ENCODE measurements at regions not wholly inside any gene's neighbourhood (a gene's known extent, or its start where the extent isn't known, plus 50 kb on each side); places are given as distances from the start of the nearest gene placed in this dataset.
"Not testable (repeated sequence)": the region's sequence is repeated elsewhere in the genome, so short reads cannot be mapped to it uniquely, and the experiment has no call there.

DNA sequence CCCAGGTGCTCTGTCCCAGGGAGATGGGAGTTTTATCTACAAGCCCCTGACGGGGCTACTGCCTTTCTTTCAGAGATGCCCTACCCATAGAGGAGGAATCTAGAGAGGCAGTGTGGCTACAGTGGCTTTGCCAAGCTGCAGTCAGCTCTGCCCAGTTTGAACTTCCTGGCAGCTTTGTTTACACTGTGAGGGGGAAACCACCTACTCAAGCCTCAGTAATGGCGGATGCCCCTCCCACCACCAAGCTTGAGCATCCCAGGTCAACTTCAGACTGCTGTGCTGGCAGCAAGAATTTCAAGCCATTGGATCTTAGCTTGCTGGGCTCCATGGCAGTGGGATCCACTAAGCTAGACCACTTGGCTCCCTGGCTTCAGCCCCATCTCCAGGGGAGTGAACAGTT, 53.1 kb upstream of the TMEM252 start:
- intact Hi-C loops (cut with DNase I) = loop anchor here in 1 of 2 donors (10.0 kb wide), 1 partner anchor 211 kb away; no protein-coding TSS in a partner anchor
- not testable (repeated sequence) for H3K27ac ChIP-seq

DNA sequence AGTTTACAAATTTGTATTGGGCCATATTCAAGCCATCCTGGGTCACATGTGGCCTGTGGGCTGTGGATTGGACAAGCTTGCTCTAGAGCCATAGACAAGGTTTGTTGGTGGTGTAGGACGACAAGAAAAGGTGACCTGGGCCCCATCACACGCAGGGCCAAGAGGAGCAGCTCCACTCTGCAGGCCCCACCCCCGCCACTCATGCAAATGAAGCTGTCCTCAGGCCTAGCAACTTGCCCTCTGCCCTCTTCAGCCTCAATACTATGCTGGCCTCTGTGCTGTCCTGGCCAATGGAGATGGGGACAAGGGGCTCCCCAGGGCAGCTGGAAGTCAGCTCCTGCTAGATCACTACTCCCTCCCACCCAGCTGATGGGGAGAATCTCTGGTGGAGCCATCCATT, 55.2 kb upstream of the TMEM252 start:
- Histone ChIP-seq H3K9me3 (no peaks in the 10 kb centered on the region), H3K27ac (no peak overlapping the region), H3K4me3 (no peak overlapping the region), H3K27me3 (ENCODE audit: insufficient read depth in 3 of 3, low read length in 2 of 3) (peaks cover 0 to 3% (median 0%) of the 10 kb centered on the region in 3 donors), H3K4me1 (no peaks in the 10 kb centered on the region), H3K36me3 (ENCODE audit: insufficient read depth in 1 of 2, low read depth in 1 of 2) (no peaks in the 10 kb centered on the region)
- intact Hi-C loops (cut with DNase I) = loop anchor here in 1 of 2 donors (10.0 kb wide), 1 partner anchor 209 kb away; no protein-coding TSS in a partner anchor
- TF ChIP-seq, protein P1, sequence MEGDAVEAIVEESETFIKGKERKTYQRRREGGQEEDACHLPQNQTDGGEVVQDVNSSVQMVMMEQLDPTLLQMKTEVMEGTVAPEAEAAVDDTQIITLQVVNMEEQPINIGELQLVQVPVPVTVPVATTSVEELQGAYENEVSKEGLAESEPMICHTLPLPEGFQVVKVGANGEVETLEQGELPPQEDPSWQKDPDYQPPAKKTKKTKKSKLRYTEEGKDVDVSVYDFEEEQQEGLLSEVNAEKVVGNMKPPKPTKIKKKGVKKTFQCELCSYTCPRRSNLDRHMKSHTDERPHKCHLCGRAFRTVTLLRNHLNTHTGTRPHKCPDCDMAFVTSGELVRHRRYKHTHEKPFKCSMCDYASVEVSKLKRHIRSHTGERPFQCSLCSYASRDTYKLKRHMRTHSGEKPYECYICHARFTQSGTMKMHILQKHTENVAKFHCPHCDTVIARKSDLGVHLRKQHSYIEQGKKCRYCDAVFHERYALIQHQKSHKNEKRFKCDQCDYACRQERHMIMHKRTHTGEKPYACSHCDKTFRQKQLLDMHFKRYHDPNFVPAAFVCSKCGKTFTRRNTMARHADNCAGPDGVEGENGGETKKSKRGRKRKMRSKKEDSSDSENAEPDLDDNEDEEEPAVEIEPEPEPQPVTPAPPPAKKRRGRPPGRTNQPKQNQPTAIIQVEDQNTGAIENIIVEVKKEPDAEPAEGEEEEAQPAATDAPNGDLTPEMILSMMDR (IDR thresholded peaks at IDR 0.05) = no peak
- 68 to 76% (median 76%) methylated on average over 3 of the region's 3 CpGs for WGBS, 3 donors
- DNase-seq (no peak), ATAC-seq (no peak)

More for the DNA sequence above, 53.1 kb upstream of the TMEM252 start:
- ATAC-seq; H3K9me3 ChIP-seq; DNase-seq; H3K4me1 ChIP-seq; H3K4me3 ChIP-seq; H3K36me3 ChIP-seq (ENCODE audit: insufficient read depth in 1 of 2, low read depth in 1 of 2); H3K27me3 ChIP-seq (ENCODE audit: insufficient read depth in 3 of 3, low read length in 2 of 3): not testable (repeated sequence)
- WGBS, 3 donors = 66 to 91% (median 80%) methylated on average over 2 of the region's 2 CpGs

DNA sequence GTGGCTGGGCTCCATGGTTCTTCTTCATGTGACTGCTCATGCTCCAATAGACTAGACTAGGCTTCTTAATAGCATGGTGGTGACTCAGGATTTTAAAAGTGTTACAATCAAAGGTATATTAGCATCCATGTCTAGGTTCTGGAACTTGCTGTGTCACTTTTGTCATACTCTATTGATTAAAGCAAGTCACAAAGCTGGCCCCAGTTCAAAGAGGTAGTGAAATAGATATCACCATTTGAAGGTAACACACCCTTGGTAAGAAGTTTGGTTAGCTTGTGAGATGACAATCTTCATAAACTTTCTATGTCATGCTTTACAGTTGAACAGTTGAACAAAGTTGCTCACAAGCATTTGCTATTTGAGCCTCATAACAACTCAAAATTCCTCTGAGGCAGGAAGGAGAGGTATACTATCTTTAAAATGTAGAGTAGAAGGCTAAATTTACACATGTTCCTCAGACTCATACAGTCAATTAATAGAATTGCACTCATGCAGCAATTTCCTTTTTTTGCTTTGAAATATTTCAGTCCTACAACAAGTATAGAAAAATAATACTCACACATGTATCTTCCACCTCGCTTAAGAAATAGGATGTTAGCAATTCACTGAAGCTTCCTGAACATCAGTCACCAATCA, 56.8 kb upstream of the TMEM252 start:
- no peak overlapping the region for H3K27ac ChIP-seq
- H3K4me3 ChIP-seq = no peak overlapping the region
- peaks cover 0 to 3% (median 0%) of the 10 kb centered on the region in 3 donors for H3K27me3 ChIP-seq (ENCODE audit: insufficient read depth in 3 of 3, low read length in 2 of 3)
- ATAC-seq (no peak), DNase-seq (no peak)
- WGBS, 3 donors = 76 to 83% (median 80%) methylated on average over 1 of the region's 1 CpG
- TF ChIP-seq, protein P1 (IDR thresholded peaks at IDR 0.05) = no peak
- H3K36me3 ChIP-seq (ENCODE audit: insufficient read depth in 1 of 2, low read depth in 1 of 2) = no peaks in the 10 kb centered on the region
- no peaks in the 10 kb centered on the region for H3K4me1 ChIP-seq
- intact Hi-C loops (cut with DNase I) = loop anchor here in 1 of 2 donors (10.0 kb wide), 1 partner anchor 207 kb away; no protein-coding TSS in a partner anchor
- no peaks in the 10 kb centered on the region for H3K9me3 ChIP-seq

DNA sequence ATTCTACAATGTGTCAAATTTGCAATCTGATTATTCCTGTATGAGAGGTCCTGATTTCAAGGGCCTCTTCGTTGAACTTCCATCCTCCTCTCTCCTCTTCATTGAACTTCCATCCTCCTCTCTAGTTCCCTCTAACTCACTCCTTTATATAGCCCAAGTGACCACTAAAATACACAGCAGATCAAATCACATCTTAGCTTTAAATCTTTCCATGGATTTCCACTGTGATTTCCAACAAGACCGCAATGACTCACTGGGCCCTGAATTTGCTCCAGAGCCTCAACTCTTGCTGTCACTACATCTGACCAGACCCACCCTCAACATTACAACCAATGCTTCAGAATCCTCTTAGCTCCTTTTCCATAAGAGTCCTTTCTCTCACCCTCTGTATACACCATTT, 59.1 kb upstream of the TMEM252 start:
- ATAC-seq = no peak
- no peaks in the 10 kb centered on the region for H3K9me3 ChIP-seq
- H3K36me3 ChIP-seq (ENCODE audit: insufficient read depth in 1 of 2, low read depth in 1 of 2) = no peaks in the 10 kb centered on the region
- TF ChIP-seq, protein P1 (IDR thresholded peaks at IDR 0.05) = no peak
- 72 to 79% (median 78%) methylated on average over 2 of the region's 2 CpGs for WGBS, 3 donors
- H3K27ac ChIP-seq = no peak overlapping the region
- intact Hi-C loops (cut with DNase I) = loop anchor here in 1 of 2 donors (10.0 kb wide), 1 partner anchor 205 kb away; no protein-coding TSS in a partner anchor
- DNase-seq = no peak
- H3K4me3 ChIP-seq = no peak overlapping the region
- no peaks in the 10 kb centered on the region for H3K4me1 ChIP-seq
- peaks cover 0 to 3% (median 0%) of the 10 kb centered on the region in 3 donors for H3K27me3 ChIP-seq (ENCODE audit: insufficient read depth in 3 of 3, low read length in 2 of 3)

GRCh38 chr9:68601081-68601480, 60.4 kb upstream of the TMEM252 start:
- DNase-seq (no peak), ATAC-seq (no peak)
- TF ChIP-seq, protein P1 (IDR thresholded peaks at IDR 0.05) = no peak
- H3K9me3 ChIP-seq = no peaks in the 10 kb centered on the region
- no peak overlapping the region for H3K27ac ChIP-seq
- no peaks in the 10 kb centered on the region for H3K36me3 ChIP-seq (ENCODE audit: insufficient read depth in 1 of 2, low read depth in 1 of 2)
- H3K27me3 ChIP-seq (ENCODE audit: insufficient read depth in 3 of 3, low read length in 2 of 3) = no peaks in the 10 kb centered on the region
- WGBS, 3 donors = 71 to 79% (median 77%) methylated on average over 2 of the region's 2 CpGs
- intact Hi-C loops (cut with DNase I) = no loop called here
- no peak overlapping the region for H3K4me3 ChIP-seq
- no peaks in the 10 kb centered on the region for H3K4me1 ChIP-seq

Measured in psoas muscle (tissue), 7 donors.